SK-N-SH (cell line): ENCODE measurements at regions not wholly inside any gene's neighbourhood (a gene's known extent, or its start where the extent isn't known, plus 50 kb on each side); places are given as distances from the start of the nearest gene placed in this dataset.

ENCODE experiments used
- CTCF ChIA-PET: fragments of 300-600, 350-600 bp; formaldehyde crosslinking; extraction: SDS; loops from one replicate; lab custom pipeline; 2021; lab: Yijun Ruan, JAX
- POLR2A ChIA-PET: fragments of 350-600 bp; sonication (Branson Sonifier 250); formaldehyde crosslinking; extraction: SDS; loops from one replicate; lab custom pipeline; 2020; ENCODE audit warnings: antibody characterized with exemption, inconsistent platforms; lab: Yijun Ruan, JAX
- DNase-seq: peaks from one replicate; pipeline ENCODE4 v3.0.0; 2012
- H2AFZ ChIP-seq: fragments of 200-600 bp; sonication (generic); 2 replicates; pipeline ENCODE4 v1.8.1; 2016; ENCODE audit warnings: antibody characterized with exemption, mild to moderate bottlenecking, low read depth
- H3F3A ChIP-seq: fragments of 200-600 bp; sonication (generic); replicated peaks from 2 replicates; pipeline ENCODE3; 2016; ENCODE audit warnings: antibody characterized with exemption, mild to moderate bottlenecking; ENCODE audit not compliant: insufficient read depth
- H3K27ac ChIP-seq, 2 experiments: fragments of 200-500 bp in 1 of 2; fragments of 200-600 bp in 1 of 2; sonication (Bioruptor generic) in 1 of 2; sonication (generic), shearing (Covaris generic) in 1 of 2; 2 replicates each; pipeline versions ENCODE4 v1.5.1 to v1.6.1; 2014 to 2016; ENCODE audit warnings: low read depth in 2 of 2, inconsistent platforms in 1 of 2, low read length in 1 of 2, mild to moderate bottlenecking in 1 of 2, mixed read lengths in 1 of 2
- H3K27me3 ChIP-seq: fragments of 200-600 bp; sonication (generic), shearing (Covaris generic); 2 replicates; pipeline ENCODE4 v1.6.1; 2016; ENCODE audit warnings: mixed run types; ENCODE audit not compliant: insufficient read depth
- H3K36me3 ChIP-seq, 2 experiments: fragments of 200-500 bp in 1 of 2; fragments of 200-600 bp in 1 of 2; sonication (Bioruptor generic) in 1 of 2; sonication (generic) in 1 of 2; replicated peaks in 1 of 2; 2 replicates each; pipeline versions ENCODE3 to v1.5.1; 2014 to 2016; ENCODE audit warnings: low read length in 1 of 2, mild to moderate bottlenecking in 1 of 2; ENCODE audit not compliant: insufficient read depth in 2 of 2, control insufficient read depth in 1 of 2
- H3K4me1 ChIP-seq, 2 experiments: fragments of 200-500 bp in 1 of 2; fragments of 200-600 bp in 1 of 2; sonication (Bioruptor generic) in 1 of 2; sonication (generic), shearing (Covaris generic) in 1 of 2; 2 replicates each; pipeline versions ENCODE4 v1.5.1 to v1.6.1; 2014 to 2016; ENCODE audit warnings: low read depth in 1 of 2, low read length in 1 of 2, mixed run types in 1 of 2; ENCODE audit not compliant: insufficient read depth in 2 of 2, control insufficient read depth in 1 of 2
- H3K4me2 ChIP-seq: fragments of 200-600 bp; sonication (generic), shearing (Covaris generic); 2 replicates; pipeline ENCODE4 v1.6.1; 2017; ENCODE audit warnings: mixed run types
- H3K4me3 ChIP-seq, 2 experiments: fragments of 200-500 bp in 1 of 2; fragments of 200-600 bp in 1 of 2; sonication (Bioruptor generic) in 1 of 2; sonication (generic), shearing (Covaris generic) in 1 of 2; 2 replicates each; pipeline versions ENCODE4 v1.5.1 to v1.8.1; 2014 to 2016; ENCODE audit warnings: low read depth in 2 of 2, inconsistent platforms in 1 of 2, low read length in 1 of 2, mild to moderate bottlenecking in 1 of 2, mixed read lengths in 1 of 2, moderate library complexity in 1 of 2
- H3K79me2 ChIP-seq: fragments of 200-600 bp; sonication (generic); 2 replicates; pipeline ENCODE4 v1.8.1; 2017; ENCODE audit warnings: mild to moderate bottlenecking; ENCODE audit not compliant: insufficient read depth
- H3K9ac ChIP-seq: fragments of 200-600 bp; sonication (generic); 2 replicates; pipeline ENCODE4 v1.6.1; 2017; ENCODE audit warnings: mixed run types
- H3K9me2 ChIP-seq: fragments of 200-600 bp; sonication (generic); 2 replicates; pipeline ENCODE4 v1.6.1; 2017; ENCODE audit warnings: mixed run types
- H3K9me3 ChIP-seq: fragments of 200-600 bp; sonication (generic); 2 replicates; pipeline ENCODE4 v1.6.1; 2017; ENCODE audit warnings: mixed run types, mild to moderate bottlenecking, moderate library complexity
- H4K20me1 ChIP-seq: fragments of 200-600 bp; sonication (generic); 2 replicates; pipeline ENCODE4 v1.6.1; 2017; ENCODE audit warnings: mild to moderate bottlenecking, mixed run types; ENCODE audit not compliant: insufficient read depth
- CHD2 ChIP-seq: fragments of 150-350 bp; IDR thresholded peaks from 2 replicates; pipeline ENCODE4 v1.6.1; 2018; ENCODE audit warnings: low read length; ENCODE audit not compliant: partially characterized antibody
- ELF1 ChIP-seq: IDR thresholded peaks from 2 replicates; pipeline ENCODE4 v1.4.0; 2012
- EZH2phosphoT487 ChIP-seq: fragments of 200-600 bp; sonication (generic); IDR thresholded peaks from 2 replicates; pipeline ENCODE4 v1.6.1; 2017; ENCODE audit warnings: low read depth, mixed run types, mild to moderate bottlenecking, antibody characterized with exemption, moderate library complexity, borderline replicate concordance
- GABPA ChIP-seq: IDR thresholded peaks from 2 replicates; pipeline ENCODE4 v1.4.0; 2012; ENCODE audit warnings: low read depth, mild to moderate bottlenecking
- GATA2 ChIP-seq: sonication (generic); formaldehyde crosslinking; IDR thresholded peaks from 2 replicates; pipeline ENCODE4 v1.5.0; 2020; ENCODE audit warnings: mild to moderate bottlenecking, missing genetic modification reagents
- IRF3 ChIP-seq: fragments of 150-350 bp; IDR thresholded peaks from 2 replicates; pipeline ENCODE4 v1.6.1; 2016; ENCODE audit warnings: mild to moderate bottlenecking, low read depth, low read length
- JUND ChIP-seq: IDR thresholded peaks from 2 replicates; pipeline ENCODE4 v1.4.0; 2012
- MEF2A ChIP-seq: IDR thresholded peaks from 2 replicates; pipeline ENCODE4 v1.4.0; 2012; ENCODE audit warnings: low read depth, borderline replicate concordance
- MXI1 ChIP-seq: IDR thresholded peaks from 2 replicates; pipeline ENCODE4 v1.6.1; 2012; ENCODE audit warnings: mild to moderate bottlenecking, low read depth, low read length, improper control_type of control experiment
- NFIC ChIP-seq: IDR thresholded peaks from 2 replicates; pipeline ENCODE4 v1.4.0; 2012; ENCODE audit warnings: borderline replicate concordance
- NRF1 ChIP-seq: IDR thresholded peaks from 2 replicates; pipeline ENCODE4 v1.6.1; 2012; ENCODE audit warnings: low read depth, mild to moderate bottlenecking, low read length
- POLR2AphosphoS5 ChIP-seq: IDR thresholded peaks from 2 replicates; pipeline ENCODE4 v1.6.1; 2012; ENCODE audit warnings: low read depth, low read length
- RCOR1 ChIP-seq: fragments of 150-350 bp; IDR thresholded peaks from 2 replicates; pipeline ENCODE4 v1.6.1; 2017; ENCODE audit warnings: antibody characterized with exemption, low read length
- SMC3 ChIP-seq: IDR thresholded peaks from 2 replicates; pipeline ENCODE4 v1.6.1; 2012; ENCODE audit warnings: low read depth, low read length, improper control_type of control experiment
- TAF1 ChIP-seq: IDR thresholded peaks from 2 replicates; pipeline ENCODE4 v1.6.1; 2012; ENCODE audit warnings: low read depth, mild to moderate bottlenecking, low read length, moderate library complexity, borderline replicate concordance
- USF1 ChIP-seq: IDR thresholded peaks from 2 replicates; pipeline ENCODE4 v1.4.0; 2012; ENCODE audit warnings: low read depth, borderline replicate concordance
- YY1 ChIP-seq: IDR thresholded peaks from 2 replicates; pipeline ENCODE4 v1.4.0; 2012; ENCODE audit warnings: low read depth, mild to moderate bottlenecking
- TF ChIP-seq, protein P1 (sequence below): fragments of 200-600 bp; sonication (generic); IDR thresholded peaks from 2 replicates; pipeline ENCODE4 v1.6.1; 2017; ENCODE audit warnings: antibody characterized with exemption, mild to moderate bottlenecking, moderate library complexity
- TF ChIP-seq, protein P2 (sequence below): IDR thresholded peaks from 2 replicates; pipeline ENCODE4 v1.4.0; 2012; ENCODE audit warnings: low read depth, borderline replicate concordance

DNA sequence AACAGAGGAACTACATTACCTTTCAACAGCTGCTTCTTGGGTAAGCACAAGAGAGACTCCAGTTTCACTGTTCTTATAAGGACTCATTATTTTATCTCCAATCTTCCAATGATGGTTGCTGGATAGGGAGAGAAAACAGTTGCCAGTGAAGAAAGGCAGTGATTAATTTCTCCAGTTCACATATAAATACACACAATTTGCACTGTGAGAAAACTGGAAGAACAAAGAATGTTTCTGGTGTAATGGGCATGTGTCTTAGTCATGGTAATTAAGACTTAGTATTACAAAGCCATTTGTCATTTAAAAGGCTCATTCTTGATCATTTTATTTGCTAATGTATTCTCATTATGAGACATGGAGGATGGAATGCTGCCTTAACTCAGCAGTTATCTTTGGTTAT lies 78.0 kb upstream of the FAR2 start:
- Histone ChIP-seq H3K4me2 (no peak overlapping the region), H3K27ac (no peak overlapping the region), H3K4me1 (no peaks in the 10 kb centered on the region; a peak in 2 of 4 replicates), H3K9me2 (no peaks in the 10 kb centered on the region), H3K9ac (no peak overlapping the region), H3K9me3 (no peaks in the 10 kb centered on the region), H3K27me3 (no peaks in the 10 kb centered on the region), H3K4me3 (no peak overlapping the region), H4K20me1 (no peaks in the 10 kb centered on the region), H3K36me3 (no peaks in the 10 kb centered on the region), H2AFZ (no peak overlapping the region), H3F3A (no peaks in the 10 kb centered on the region), H3K79me2 (no peaks in the 10 kb centered on the region)
- ChIA-PET POLR2A (no interaction called here), CTCF (interaction anchor here (1.1 to 8.3 kb wide), 2 partner anchors 17 to 246 kb away, joined by 4 to 109 read pairs; no protein-coding TSS in a partner anchor)
- no peak for DNase-seq
- TF ChIP-seq CHD2 (no peak), JUND (no peak), EZH2phosphoT487 (no peak), GABPA (no peak), NRF1 (no peak), IRF3 (no peak), ELF1 (no peak), GATA2 (CRISPR knock-in tag) (no peak), NFIC (no peak), YY1 (no peak), POLR2AphosphoS5 (no peak), RCOR1 (no peak), MEF2A (no peak), USF1 (no peak), TAF1 (no peak), MXI1 (no peak), SMC3 (no peak)
- TF ChIP-seq, protein P1, sequence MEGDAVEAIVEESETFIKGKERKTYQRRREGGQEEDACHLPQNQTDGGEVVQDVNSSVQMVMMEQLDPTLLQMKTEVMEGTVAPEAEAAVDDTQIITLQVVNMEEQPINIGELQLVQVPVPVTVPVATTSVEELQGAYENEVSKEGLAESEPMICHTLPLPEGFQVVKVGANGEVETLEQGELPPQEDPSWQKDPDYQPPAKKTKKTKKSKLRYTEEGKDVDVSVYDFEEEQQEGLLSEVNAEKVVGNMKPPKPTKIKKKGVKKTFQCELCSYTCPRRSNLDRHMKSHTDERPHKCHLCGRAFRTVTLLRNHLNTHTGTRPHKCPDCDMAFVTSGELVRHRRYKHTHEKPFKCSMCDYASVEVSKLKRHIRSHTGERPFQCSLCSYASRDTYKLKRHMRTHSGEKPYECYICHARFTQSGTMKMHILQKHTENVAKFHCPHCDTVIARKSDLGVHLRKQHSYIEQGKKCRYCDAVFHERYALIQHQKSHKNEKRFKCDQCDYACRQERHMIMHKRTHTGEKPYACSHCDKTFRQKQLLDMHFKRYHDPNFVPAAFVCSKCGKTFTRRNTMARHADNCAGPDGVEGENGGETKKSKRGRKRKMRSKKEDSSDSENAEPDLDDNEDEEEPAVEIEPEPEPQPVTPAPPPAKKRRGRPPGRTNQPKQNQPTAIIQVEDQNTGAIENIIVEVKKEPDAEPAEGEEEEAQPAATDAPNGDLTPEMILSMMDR, result no peak
- TF ChIP-seq, protein P2, sequence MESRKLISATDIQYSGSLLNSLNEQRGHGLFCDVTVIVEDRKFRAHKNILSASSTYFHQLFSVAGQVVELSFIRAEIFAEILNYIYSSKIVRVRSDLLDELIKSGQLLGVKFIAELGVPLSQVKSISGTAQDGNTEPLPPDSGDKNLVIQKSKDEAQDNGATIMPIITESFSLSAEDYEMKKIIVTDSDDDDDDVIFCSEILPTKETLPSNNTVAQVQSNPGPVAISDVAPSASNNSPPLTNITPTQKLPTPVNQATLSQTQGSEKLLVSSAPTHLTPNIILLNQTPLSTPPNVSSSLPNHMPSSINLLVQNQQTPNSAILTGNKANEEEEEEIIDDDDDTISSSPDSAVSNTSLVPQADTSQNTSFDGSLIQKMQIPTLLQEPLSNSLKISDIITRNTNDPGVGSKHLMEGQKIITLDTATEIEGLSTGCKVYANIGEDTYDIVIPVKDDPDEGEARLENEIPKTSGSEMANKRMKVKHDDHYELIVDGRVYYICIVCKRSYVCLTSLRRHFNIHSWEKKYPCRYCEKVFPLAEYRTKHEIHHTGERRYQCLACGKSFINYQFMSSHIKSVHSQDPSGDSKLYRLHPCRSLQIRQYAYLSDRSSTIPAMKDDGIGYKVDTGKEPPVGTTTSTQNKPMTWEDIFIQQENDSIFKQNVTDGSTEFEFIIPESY, result no peak
